ENCODE measurements at regions not wholly inside any gene's neighbourhood (a gene's known extent, or its start where the extent isn't known, plus 50 kb on each side); places are given as distances from the start of the nearest gene placed in this dataset.

- FAIRE-seq, result no peak
- TF ChIP-seq TAF1 (IDR thresholded peaks at IDR 0.05; ENCODE audit: borderline replicate concordance, low read depth, low read length) (no peak), POLR2AphosphoS5 (IDR thresholded peaks at IDR 0.05; ENCODE audit: low read depth, low read length) (no peak), POLR2A (IDR thresholded peaks at IDR 0.05; ENCODE audit: low read depth, low read length) (no peak)
Measured at GRCh38 chr16:86199871-86200695, 301.1 kb downstream of the IRF8 start.

GRCh38 chr16:86200722-86201121, 301.8 kb downstream of the IRF8 start:
- no peak for TF ChIP-seq POLR2A (IDR thresholded peaks at IDR 0.05; ENCODE audit: low read depth, low read length)
- no peak for TF ChIP-seq TAF1 (IDR thresholded peaks at IDR 0.05; ENCODE audit: borderline replicate concordance, low read depth, low read length)
- no peak for TF ChIP-seq POLR2AphosphoS5 (IDR thresholded peaks at IDR 0.05; ENCODE audit: low read depth, low read length)
- FAIRE-seq (no peak), DNase-seq (ENCODE audit: insufficient read length) (no peak)

More at GRCh38 chr16:86199871-86200695, 301.1 kb downstream of the IRF8 start:
- no peak for DNase-seq (ENCODE audit: insufficient read length)

GRCh38 chr16:86201746-86202145, 302.8 kb downstream of the IRF8 start:
- DNase-seq (ENCODE audit: insufficient read length) (no peak), FAIRE-seq (no peak)
- TF ChIP-seq POLR2AphosphoS5 (IDR thresholded peaks at IDR 0.05; ENCODE audit: low read depth, low read length), result no peak
- TF ChIP-seq TAF1 (IDR thresholded peaks at IDR 0.05; ENCODE audit: borderline replicate concordance, low read depth, low read length), result no peak
- no peak for TF ChIP-seq POLR2A (IDR thresholded peaks at IDR 0.05; ENCODE audit: low read depth, low read length)

- DNase-seq (ENCODE audit: insufficient read length) (no peak), FAIRE-seq (no peak)
- TF ChIP-seq POLR2A (IDR thresholded peaks at IDR 0.05; ENCODE audit: low read depth, low read length), result no peak
- TF ChIP-seq POLR2AphosphoS5 (IDR thresholded peaks at IDR 0.05; ENCODE audit: low read depth, low read length), result no peak
- no peak for TF ChIP-seq TAF1 (IDR thresholded peaks at IDR 0.05; ENCODE audit: borderline replicate concordance, low read depth, low read length)
Measured at GRCh38 chr16:86202267-86202666, 303.3 kb downstream of the IRF8 start.

GRCh38 chr16:86202760-86203426, 303.9 kb downstream of the IRF8 start:
- DNase-seq (ENCODE audit: insufficient read length), result no peak
- TF ChIP-seq POLR2AphosphoS5 (IDR thresholded peaks at IDR 0.05; ENCODE audit: low read depth, low read length) (no peak), TAF1 (IDR thresholded peaks at IDR 0.05; ENCODE audit: borderline replicate concordance, low read depth, low read length) (no peak), POLR2A (IDR thresholded peaks at IDR 0.05; ENCODE audit: low read depth, low read length) (no peak)
- no peak for FAIRE-seq

GRCh38 chr16:86203557-86204275, 304.8 kb downstream of the IRF8 start:
- DNase-seq (ENCODE audit: insufficient read length) (no peak), FAIRE-seq (no peak)
- TF ChIP-seq TAF1 (IDR thresholded peaks at IDR 0.05; ENCODE audit: borderline replicate concordance, low read depth, low read length) (no peak), POLR2AphosphoS5 (IDR thresholded peaks at IDR 0.05; ENCODE audit: low read depth, low read length) (no peak), POLR2A (IDR thresholded peaks at IDR 0.05; ENCODE audit: low read depth, low read length) (no peak)

GRCh38 chr16:86205521-86206245, 304.6 kb upstream of the FOXF1 start:
- no peak for DNase-seq (ENCODE audit: insufficient read length)
- no peak for TF ChIP-seq TAF1 (IDR thresholded peaks at IDR 0.05; ENCODE audit: borderline replicate concordance, low read depth, low read length)
- no peak for TF ChIP-seq POLR2AphosphoS5 (IDR thresholded peaks at IDR 0.05; ENCODE audit: low read depth, low read length)
- TF ChIP-seq POLR2A (IDR thresholded peaks at IDR 0.05; ENCODE audit: low read depth, low read length), result no peak
- no peak for FAIRE-seq

GRCh38 chr16:86207350-86207749, 303.0 kb upstream of the FOXF1 start:
- FAIRE-seq (no peak), DNase-seq (ENCODE audit: insufficient read length) (no peak)
- TF ChIP-seq POLR2AphosphoS5 (IDR thresholded peaks at IDR 0.05; ENCODE audit: low read depth, low read length) (no peak), TAF1 (IDR thresholded peaks at IDR 0.05; ENCODE audit: borderline replicate concordance, low read depth, low read length) (no peak), POLR2A (IDR thresholded peaks at IDR 0.05; ENCODE audit: low read depth, low read length) (no peak)

- DNase-seq (ENCODE audit: insufficient read length) (no peak), FAIRE-seq (no peak)
- no peak for TF ChIP-seq TAF1 (IDR thresholded peaks at IDR 0.05; ENCODE audit: borderline replicate concordance, low read depth, low read length)
- no peak for TF ChIP-seq POLR2A (IDR thresholded peaks at IDR 0.05; ENCODE audit: low read depth, low read length)
- no peak for TF ChIP-seq POLR2AphosphoS5 (IDR thresholded peaks at IDR 0.05; ENCODE audit: low read depth, low read length)
Measured at GRCh38 chr16:86209202-86209601, 301.1 kb upstream of the FOXF1 start.

GRCh38 chr16:86210403-86211193, 299.7 kb upstream of the FOXF1 start:
- TF ChIP-seq TAF1 (IDR thresholded peaks at IDR 0.05; ENCODE audit: borderline replicate concordance, low read depth, low read length) (no peak), POLR2AphosphoS5 (IDR thresholded peaks at IDR 0.05; ENCODE audit: low read depth, low read length) (no peak), POLR2A (IDR thresholded peaks at IDR 0.05; ENCODE audit: low read depth, low read length) (no peak)
- FAIRE-seq, result no peak
- no peak for DNase-seq (ENCODE audit: insufficient read length)
